Mammary epithelial cell (primary cell): ENCODE measurements at regions not wholly inside any gene's neighbourhood (a gene's known extent, or its start where the extent isn't known, plus 50 kb on each side); places are given as distances from the start of the nearest gene placed in this dataset.

ENCODE experiments used
- EZH2 ChIP-seq: IDR thresholded peaks from 2 replicates; pipeline ENCODE4 v1.6.1; 2012; ENCODE audit warnings: low read length, inconsistent platforms, borderline replicate concordance
- TF ChIP-seq, protein P1 (sequence below), 2 donors: IDR thresholded peaks in 1 of 2; conservative IDR thresholded peaks in 1 of 2; 2 replicates each; pipeline ENCODE4 v1.5.1; 2011 to 2012; ENCODE audit warnings: inconsistent platforms in 2 of 2, low read length in 2 of 2, mild to moderate bottlenecking in 2 of 2, control low read depth in 1 of 2, low read depth in 1 of 2; ENCODE audit not compliant: insufficient read depth in 1 of 2; ENCODE audit errors: extremely low read depth in 1 of 2

DNA sequence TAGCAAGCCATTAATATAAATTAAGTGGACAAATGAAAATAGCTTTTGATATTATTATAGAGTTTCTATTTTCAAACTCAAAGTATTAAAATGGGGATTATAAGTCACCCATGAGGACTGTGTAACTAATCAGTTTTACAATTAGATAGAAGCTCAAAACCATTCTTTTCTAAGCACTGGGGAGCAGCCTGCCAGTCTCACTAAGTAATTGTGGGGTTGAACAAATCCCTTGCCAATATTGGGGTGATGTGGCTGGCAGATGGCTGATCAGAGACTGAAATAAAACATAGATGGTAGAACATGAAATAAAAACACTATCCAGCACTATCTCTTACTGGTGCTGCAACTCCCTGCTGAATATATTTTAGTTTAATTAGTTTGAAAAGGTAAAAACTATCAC lies 353.2 kb downstream of the FLRT2 start:
- TF ChIP-seq EZH2, result no peak
- TF ChIP-seq, protein P1, sequence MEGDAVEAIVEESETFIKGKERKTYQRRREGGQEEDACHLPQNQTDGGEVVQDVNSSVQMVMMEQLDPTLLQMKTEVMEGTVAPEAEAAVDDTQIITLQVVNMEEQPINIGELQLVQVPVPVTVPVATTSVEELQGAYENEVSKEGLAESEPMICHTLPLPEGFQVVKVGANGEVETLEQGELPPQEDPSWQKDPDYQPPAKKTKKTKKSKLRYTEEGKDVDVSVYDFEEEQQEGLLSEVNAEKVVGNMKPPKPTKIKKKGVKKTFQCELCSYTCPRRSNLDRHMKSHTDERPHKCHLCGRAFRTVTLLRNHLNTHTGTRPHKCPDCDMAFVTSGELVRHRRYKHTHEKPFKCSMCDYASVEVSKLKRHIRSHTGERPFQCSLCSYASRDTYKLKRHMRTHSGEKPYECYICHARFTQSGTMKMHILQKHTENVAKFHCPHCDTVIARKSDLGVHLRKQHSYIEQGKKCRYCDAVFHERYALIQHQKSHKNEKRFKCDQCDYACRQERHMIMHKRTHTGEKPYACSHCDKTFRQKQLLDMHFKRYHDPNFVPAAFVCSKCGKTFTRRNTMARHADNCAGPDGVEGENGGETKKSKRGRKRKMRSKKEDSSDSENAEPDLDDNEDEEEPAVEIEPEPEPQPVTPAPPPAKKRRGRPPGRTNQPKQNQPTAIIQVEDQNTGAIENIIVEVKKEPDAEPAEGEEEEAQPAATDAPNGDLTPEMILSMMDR (conservative IDR thresholded peaks at IDR 0.05 in 1 of 2, IDR thresholded peaks at IDR 0.05 in 1 of 2; ENCODE audit: extremely low read depth in 1 of 2, insufficient read depth in 1 of 2, low read depth in 1 of 2, low read length in 2 of 2), result no peak
